HG03460 (cell line): ENCODE measurements at regions not wholly inside any gene's neighbourhood (a gene's known extent, or its start where the extent isn't known, plus 50 kb on each side); places are given as distances from the start of the nearest gene placed in this dataset.
"Not testable (repeated sequence)": the region's sequence is repeated elsewhere in the genome, so short reads cannot be mapped to it uniquely, and the experiment has no call there.

Experiments used
- ATAC-seq: cut with Tn5 transposase; IDR thresholded peaks from one replicate; pipeline ENCODE4 v1.9.1; 2021; ENCODE audit not compliant: unreplicated experiment

- ATAC-seq: no peak
Observed at GRCh38 chr6:37580176-37580955, 80.7 kb upstream of the CCDC167 start.

- no peak for ATAC-seq
Observed at GRCh38 chr6:37579444-37580067, 79.9 kb upstream of the CCDC167 start.

DNA sequence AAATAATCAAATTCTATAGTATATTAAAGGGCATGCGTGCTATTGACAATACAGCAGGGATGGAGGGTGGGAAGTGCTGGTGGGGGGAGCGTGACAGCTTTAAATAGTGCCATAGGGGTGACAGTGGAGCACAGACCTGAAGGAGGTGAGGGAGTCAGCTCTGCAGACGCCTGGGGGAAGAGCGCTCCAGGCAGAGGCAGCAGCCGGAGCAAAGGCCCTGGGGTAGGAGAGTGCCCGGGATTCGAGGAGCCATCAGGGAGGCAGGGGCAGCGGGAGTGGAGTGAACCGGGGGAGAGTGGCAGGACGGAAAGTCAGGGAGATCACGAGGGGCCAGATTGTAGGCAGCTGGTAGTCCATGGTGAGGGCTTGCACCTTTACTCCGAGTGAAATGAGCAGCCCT lies 78.4 kb upstream of the CCDC167 start:
- no peak for ATAC-seq

- ATAC-seq: no peak
Observed at GRCh38 chr6:37576336-37576737, 76.6 kb upstream of the CCDC167 start.

DNA sequence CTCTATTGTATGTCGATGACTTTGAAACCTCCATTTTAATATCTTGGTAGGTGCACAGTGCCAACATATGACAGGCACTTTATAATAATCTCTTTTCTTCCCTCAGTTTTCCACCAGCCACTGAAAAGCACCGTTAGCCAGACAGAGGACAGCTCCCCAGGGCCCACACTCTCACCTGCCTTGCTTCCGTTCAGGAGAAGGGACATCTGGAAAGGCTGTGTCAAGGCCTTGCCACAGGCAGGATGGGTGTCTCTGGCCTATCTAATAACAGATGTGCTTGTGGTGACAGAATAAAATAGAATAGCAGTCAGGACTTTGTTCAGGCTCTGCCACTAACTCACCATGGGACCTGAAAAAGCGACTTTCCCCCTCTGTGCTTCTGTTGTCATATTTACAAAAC lies 75.5 kb upstream of the CCDC167 start:
- ATAC-seq: no peak

- no peak for ATAC-seq
Observed at GRCh38 chr6:37572334-37572733, 72.6 kb upstream of the CCDC167 start.

- ATAC-seq: no peak
Observed at GRCh38 chr6:37570482-37571133, 70.9 kb upstream of the CCDC167 start.

DNA sequence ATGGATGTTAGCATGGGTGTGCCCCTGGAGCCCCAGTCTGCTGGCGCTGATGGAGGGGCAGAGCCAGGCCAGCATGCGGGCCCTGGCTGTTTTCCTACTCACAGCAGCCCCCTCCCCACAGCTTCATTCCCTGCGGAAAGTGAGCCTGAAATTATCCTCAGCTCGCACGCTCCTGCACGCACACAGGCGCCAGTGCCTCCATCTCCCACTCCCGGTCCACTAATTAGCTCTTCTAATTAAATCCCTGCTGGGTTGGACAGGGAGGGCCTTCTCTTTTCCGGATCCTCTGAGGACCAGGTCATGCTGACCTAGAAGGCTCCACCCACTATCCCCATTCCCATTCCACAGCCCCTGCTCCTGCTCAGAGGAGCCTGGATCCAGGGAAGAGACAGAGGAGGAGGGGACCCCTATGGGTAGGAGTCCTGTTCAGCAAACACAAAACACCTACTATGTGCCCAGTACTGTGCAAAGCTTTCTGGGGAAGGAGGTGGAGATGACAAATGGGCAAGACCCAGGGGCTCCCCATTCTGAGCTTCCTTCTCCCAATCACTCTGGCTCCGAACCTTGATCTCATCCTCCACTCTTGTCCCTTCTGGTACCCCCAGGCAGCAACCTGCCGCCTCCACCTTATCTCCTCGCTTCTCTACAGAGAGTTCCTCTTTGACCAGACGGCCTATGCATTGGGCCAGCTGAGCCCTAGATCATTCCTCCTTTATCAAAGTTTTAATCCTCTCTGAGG lies 70.2 kb upstream of the CCDC167 start:
- no peak for ATAC-seq

GRCh38 chr6:37569317-37569716 lies 69.6 kb upstream of the CCDC167 start:
- ATAC-seq: no peak

- no peak for ATAC-seq
Observed at GRCh38 chr6:37566950-37567349, 67.3 kb upstream of the CCDC167 start.

DNA sequence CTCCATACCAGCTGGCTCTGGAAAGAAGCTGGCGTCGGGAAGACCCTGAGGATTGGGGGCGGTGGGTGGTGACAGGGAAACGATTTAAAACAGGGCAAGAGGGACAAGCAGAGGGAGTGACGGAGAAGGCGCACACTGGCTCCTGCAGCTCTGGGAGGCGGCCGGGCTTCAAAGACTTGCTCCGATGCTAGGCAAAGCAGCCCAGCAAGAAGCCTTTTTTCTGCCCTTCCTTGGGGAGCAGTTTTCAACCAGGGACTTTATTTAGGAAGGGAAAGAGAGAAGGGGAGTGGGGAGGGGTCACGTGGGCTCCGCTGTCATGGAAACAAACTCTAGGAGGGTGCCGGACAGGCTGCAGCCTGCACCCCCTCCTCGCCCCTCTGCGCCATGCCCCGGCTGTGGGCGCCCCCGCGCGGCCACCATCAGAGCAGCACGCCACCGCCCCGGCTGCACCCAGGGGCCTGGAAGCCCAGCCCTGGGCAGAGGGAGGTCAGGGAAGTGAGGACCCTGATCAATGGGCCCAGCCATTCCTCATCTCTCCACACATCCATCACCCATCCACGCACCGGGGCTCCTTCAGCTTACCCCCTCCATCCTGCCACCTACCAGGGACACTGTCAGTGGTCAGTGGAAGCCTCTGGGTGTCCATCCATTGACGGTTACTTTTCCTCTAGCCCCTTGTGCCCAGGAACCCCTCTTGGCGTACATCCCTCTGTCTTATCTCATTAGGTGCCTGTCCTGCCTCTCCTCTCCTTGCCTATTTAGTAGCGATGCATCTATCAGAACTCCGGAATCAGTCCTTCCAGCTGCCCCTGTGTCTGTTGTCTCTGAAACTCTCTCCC lies 66.6 kb upstream of the CCDC167 start:
- peak; percentile 40 for ATAC-seq

GRCh38 chr6:37565267-37566110 lies 65.8 kb upstream of the CCDC167 start:
- ATAC-seq: no peak

DNA sequence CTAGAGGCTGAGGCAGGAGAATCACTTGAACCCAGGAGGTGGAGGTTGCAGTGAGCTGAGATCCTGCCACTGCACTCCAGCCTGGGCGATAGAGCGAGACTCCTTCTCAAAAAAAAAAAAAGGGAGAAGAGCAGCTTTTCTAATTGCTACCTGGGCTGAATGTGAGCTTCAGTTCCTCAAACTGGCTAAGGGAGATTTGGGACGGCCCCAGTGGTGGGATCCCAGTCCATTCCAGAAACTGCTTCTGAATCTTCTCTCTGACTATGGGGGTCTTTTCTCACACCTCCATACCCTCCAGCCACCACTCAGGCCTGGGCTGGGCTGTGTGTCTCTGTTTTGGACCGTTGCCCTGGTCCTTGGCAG lies 63.2 kb upstream of the CCDC167 start:
- ATAC-seq: not testable (repeated sequence)

GRCh38 chr6:37561361-37561760 lies 61.7 kb upstream of the CCDC167 start:
- no peak for ATAC-seq

DNA sequence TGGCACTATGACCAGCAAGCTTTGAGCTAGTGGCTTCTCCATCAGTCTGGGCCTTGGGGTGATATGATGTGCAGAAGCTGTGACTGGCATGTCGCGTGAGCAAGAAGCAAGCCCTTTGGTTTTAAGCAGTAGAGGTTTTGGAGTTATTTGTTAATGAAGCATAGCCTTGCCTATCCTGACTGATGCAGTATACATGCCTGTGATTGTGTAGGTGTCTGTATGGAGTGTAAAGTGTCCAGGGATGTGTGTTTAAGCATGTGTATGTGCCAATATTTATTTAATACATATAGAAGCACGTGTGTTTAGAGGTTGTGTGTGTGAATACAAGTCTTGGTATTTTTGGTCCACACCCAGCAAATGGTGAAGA lies 61.0 kb upstream of the CCDC167 start:
- ATAC-seq: no peak

GRCh38 chr6:37559501-37559900 lies 59.8 kb upstream of the CCDC167 start:
- no peak for ATAC-seq

GRCh38 chr6:37559050-37559449 lies 59.4 kb upstream of the CCDC167 start:
- ATAC-seq: no peak

- ATAC-seq: no peak
Observed at GRCh38 chr6:37558646-37559045, 59.0 kb upstream of the CCDC167 start.

DNA sequence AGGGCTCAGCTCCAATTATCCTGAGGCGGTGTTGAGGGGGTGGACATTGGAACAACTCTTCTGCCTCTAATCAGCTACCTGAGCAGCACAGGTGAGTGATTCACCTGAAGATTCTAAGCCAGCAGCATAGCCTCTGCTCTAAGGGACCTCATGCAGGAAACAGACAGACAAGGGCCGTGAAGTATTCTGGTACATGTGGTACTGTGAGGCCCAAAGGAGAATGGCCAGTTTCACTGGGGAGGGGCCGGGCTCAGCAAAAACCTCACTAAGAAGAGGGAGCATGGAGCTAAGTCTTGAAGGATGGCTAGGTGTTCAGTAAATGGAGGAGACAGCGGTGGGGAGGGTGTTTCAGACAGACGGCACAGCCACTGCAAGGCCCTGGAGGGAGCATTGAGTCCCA lies 58.5 kb upstream of the CCDC167 start:
- no peak for ATAC-seq

- no peak for ATAC-seq
Observed at GRCh38 chr6:37557645-37558114, 58.0 kb upstream of the CCDC167 start.
